GM11168 (cell line): ENCODE measurements at regions not wholly inside any gene's neighbourhood (a gene's known extent, or its start where the extent isn't known, plus 50 kb on each side); places are given as distances from the start of the nearest gene placed in this dataset.

ENCODE experiments used
- in situ Hi-C: fragments of 300-500 bp; cut with MboI; formaldehyde crosslinking; loops from one replicate; pipeline ENCODE4 v1.12.0; 2022; ENCODE audit warnings: low sequenced_read_pairs; ENCODE audit not compliant: unreplicated experiment

GRCh38 chr14:29028973-29029582 lies 262.5 kb downstream of the FOXG1 start:
- in situ Hi-C loops: no loop called here

DNA sequence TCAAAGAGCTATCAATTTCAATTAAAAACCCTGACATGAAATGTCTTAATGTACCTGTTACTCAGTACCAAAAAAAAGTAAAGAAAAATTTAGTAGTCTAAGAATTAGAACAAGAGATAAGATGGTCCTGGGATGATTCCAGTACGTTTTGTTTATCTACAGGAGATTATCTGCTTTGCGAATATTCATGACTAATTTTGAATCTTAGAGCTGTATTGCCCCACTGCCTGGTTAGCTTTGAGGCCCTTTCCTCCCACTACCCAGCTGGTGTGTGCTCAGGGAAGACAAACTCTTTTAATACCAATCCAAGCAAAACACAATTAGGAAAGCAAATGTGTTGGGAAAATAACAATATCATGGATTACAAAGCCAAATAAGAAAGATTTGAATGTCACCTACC lies 263.5 kb downstream of the FOXG1 start:
- in situ Hi-C loops: no loop called here

DNA sequence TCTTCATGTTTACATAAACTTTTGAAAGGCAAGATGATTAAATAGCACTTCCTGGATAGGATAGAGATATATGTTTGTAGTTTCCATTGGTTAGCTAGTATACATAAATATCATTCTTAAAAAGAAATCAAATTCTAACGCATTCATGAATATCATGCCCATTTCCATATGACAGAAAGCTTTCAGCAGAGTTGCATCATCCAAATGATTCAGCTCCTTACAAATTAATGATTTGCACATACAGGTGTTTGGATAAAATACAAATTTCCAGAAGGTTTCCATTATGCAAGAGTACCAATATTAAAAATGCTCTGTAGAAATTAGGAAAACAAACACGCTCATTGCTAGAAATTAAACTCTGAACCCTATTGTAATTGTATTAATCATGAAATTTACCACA lies 264.4 kb downstream of the FOXG1 start:
- in situ Hi-C loops: no loop called here

DNA sequence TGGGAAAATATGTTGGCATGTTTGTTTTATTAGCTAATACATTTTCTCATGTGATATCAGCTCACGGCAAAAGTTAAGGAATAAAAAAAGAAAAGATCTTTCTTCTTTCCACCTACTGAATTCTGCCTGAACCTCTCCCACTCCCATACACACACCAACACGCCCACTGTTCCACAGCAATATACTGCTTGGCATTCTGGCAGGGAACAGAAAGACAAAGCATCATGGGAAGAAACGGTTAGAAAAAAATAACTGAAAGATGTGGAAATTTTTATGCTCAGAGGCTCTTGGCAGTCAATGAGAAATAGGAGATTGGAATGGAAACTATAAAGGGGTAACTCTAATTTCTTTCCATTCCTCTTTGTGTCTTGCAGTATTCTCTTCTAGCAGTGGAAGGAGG lies 268.5 kb downstream of the FOXG1 start:
- in situ Hi-C loops: no loop called here

- in situ Hi-C loops: no loop called here
These were observed 270.8 kb downstream of the FOXG1 start for GRCh38 chr14:29037411-29037810.

- in situ Hi-C loops: no loop called here
These were observed 272.6 kb downstream of the FOXG1 start for GRCh38 chr14:29039171-29039570.

GRCh38 chr14:29042551-29042950 lies 276.0 kb downstream of the FOXG1 start:
- in situ Hi-C loops: no loop called here

DNA sequence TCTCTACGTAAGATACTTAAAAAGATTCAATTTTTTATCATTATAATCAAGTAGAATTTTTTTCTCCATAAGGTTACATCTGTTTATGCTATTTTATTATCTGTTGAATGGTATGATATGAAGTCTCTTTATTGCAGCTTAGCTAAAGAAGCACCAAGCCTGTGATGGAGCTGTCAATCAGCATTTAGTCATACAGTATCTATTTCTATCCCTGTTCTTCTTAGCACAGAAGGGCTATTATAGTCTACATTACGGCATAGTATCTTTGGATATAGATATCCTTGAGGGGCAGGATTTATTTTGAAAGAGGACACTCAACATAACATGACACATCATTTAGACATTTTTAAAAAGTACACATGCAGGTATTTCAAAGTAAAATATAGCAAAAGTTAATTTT lies 277.1 kb downstream of the FOXG1 start:
- in situ Hi-C loops: no loop called here

DNA sequence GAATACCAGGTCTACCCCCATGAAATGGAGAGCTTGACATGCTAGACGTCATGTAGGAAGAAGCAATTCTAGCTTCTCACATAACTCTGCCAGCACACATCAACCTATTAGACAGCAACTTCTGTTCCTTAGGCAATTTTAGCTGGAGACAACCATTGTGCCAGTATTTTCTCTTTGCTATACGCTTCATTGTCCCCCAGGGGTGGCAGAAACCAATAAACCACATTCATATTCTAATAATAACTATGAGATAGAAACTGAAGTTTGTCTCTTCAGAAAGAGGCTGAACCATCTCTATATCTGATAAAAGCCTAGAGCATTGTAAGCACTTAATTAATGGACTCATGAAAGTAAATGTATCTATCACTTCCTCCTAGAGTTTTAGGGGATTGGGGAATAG lies 278.6 kb downstream of the FOXG1 start:
- in situ Hi-C loops: no loop called here

DNA sequence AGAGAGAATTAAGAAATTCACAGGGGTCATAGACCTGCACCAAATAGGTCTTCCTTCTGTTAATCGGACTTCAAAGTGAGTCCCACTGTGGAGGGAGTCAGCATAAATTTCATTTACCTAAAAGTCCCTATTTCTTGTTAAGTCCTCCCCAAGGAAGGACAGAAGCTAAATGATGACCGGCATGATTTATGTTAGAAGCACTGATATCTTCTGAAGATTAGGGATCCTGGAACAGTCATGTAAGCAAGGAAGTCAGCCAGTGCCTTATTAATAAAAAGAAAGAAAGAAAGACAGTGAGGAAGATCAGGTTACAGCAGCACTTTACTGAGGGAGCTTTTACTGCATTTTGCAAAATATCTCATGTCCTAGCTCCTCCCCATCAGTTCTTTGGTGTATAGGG lies 287.5 kb downstream of the FOXG1 start:
- in situ Hi-C loops: no loop called here

DNA sequence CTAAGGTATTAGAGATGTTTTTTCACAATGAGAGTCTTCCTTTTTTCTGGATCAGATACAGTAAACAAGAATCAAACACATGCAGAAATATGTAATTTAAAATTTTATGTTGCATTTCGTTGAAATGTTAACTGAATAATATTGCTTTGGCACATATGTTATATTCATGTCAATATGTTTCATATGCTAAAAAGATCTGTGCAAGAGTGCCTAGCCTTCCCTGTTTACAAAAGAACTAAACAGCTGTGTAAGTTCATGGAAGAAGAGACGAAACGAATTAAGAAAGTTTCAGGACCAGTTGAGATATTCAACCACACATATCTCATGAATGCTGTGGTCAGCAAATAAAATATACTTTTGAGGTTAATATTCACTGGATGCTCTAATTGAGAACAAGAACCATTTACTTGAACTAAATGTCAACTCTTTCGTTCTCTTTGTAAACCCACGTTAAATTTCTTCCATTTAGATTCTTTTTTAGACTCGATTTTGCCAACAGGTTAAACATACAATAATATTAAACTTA lies 289.5 kb downstream of the FOXG1 start:
- in situ Hi-C loops: no loop called here

DNA sequence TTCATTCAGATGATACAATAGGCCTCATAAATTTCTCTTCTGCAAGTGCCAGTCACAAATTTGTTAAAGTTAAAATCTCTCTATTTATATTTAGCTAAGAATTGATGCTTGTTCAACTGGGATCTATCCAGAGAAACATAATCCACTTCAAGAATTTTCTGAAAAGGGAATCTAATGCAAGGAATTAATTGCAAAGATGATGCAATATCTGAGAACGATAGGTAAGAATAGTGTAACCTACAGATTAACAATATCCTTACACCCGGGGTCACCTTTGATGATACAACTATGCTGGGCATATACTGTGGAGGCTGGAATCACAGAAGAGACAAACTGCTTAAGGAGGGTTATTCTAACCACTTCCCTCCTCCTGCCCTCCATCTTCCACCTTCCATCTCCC lies 295.1 kb downstream of the FOXG1 start:
- in situ Hi-C loops: no loop called here

- in situ Hi-C loops: no loop called here
These were observed 295.9 kb downstream of the FOXG1 start for GRCh38 chr14:29062466-29062865.

DNA sequence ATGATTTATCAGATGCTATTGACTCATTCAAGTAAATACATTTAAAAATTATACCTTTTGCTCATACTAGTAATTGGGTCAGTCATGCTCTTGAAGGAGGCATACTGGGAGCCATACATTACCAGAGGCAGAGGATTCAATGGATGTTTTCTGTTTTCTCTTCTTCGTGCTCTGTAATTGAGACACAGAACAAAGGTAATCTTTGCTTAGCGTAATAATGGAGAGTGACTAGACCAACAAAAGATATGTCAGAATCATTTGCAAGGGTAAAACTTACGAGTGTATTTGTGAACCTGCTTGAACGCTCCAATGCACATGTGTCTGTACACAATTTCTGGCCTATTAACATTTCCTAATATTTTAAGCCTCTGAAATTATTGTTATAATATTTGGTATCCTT lies 296.4 kb downstream of the FOXG1 start:
- in situ Hi-C loops: no loop called here

DNA sequence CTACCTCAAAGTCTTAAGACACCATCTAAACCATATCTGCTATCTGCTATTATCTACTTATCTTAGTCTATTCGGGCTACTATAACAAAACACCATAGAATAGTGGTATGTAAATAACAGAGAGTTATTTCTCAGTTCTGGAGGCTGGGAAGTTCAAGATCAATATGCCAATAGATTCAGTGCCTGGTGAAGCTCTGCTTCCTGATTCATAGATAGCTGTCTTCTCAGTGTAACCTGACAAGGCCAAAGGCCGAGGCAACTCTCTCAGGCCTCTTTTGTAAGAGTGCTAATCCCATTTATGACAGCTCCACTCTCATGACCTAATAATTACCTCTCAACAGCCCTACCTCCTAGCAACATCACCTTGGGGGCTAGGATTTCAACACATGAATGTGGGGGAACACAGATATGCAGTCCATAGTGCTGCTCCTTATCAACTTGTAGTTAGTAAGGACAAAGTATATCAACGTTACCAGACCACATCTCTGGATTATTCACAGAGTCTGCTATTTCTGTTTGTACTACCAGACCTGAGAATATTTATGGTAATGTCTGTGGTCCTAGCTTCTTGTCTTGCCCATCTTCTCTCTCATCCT lies 297.8 kb downstream of the FOXG1 start:
- in situ Hi-C loops: no loop called here

DNA sequence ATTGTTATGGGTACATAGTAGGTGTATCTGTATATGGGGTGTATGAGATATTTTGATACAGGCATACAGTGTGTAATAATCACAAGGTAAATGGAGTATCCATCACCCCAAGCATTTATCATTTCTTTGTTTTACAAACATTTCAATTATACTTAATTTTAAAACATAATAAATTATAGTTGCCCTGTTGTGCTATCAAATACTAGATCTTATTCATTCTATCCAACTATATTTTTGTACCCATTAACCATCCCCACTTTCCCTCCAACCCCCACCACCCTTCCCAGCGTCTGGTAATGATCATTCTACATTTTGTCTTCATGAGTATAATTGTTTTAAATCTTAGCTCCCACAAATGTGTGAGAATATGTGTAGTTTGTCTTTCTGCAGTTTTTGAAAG lies 302.6 kb downstream of the FOXG1 start:
- in situ Hi-C loops: no loop called here

DNA sequence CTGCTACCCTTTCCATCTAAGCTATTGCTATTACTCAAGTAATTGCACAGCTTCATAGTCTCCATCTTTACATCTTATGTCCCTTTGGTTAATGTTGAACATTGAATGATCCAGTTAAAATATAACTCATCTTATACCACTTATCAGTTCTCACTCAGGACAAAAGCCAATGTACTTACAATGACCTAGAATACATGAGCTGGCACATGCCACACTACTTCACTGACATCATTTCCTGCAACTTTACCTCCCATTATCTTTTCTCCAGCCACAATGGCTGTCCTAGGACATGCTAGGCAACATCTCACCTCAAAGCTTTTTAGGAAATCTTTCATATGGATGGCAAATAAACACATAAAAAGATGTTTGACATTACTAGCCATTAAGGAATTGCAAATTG lies 309.2 kb downstream of the FOXG1 start:
- in situ Hi-C loops: no loop called here

- in situ Hi-C loops: no loop called here
These were observed 311.3 kb downstream of the FOXG1 start for GRCh38 chr14:29077916-29078315.

DNA sequence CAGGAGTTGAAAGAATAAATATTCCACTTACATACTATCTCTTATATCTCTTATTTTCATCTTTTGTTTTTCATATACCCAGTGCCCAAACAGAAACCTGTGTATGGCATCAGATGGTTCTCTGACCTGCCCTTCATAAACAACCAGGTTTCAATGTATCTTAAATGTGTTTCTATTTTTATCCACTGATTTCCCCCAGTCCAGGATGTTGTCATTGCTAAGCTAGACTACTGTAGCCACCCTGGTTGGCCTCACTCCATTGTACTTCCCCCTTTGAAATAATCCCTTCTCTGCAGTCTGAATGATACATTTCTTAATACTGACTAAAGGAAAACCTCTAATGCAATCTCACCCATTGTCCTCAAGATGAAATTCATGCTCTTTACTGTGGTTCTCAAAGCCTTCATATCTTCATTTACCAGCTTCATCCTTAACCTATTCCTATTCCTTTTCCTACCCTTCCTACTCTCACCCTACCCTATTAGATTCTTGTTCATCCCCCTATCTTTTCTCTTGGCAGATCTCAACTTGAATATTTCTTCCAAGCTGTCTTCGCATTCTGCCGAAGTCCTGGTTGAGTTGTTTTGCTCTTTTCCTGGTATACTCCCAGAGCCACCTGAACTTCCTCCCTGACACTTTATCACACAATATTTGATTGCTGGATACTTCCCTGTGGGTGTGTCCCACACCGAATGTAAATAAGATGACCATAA lies 312.4 kb downstream of the FOXG1 start:
- in situ Hi-C loops: no loop called here

DNA sequence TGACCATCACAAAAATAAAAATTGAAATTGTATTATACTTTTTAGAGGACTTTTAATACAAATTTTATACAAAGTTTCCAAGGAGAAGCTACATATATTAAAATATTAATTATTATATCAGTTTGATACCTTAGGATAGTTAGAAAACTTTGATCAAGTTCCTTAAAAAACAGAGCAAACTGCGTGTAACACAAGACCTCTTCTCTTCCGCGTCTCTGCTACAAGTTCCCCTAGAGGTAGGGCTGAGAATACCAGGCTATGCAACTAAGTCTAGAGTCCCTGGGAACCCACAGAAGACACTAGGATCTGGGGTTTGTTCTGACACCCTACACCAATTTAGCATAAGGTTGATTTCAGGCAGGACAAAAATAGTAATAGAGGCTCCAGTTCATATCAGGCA lies 319.0 kb downstream of the FOXG1 start:
- in situ Hi-C loops: no loop called here

DNA sequence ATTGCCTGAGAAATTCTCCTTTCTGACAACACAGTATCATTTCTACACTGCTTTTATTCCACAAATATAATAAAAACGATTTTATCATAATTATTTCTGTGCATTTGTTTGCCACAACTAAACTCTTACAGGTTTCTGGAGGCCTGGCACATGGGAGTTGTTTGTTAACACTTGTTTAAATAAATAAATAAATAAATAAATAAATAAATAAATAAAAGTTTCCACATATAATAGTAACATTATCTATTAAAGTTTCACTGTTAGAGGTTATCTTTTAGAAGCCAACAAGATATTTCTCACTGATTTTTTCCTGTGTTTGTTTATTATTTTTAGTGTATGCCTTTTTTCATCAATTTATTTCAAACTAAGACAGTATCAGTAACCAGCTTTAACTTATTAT lies 323.3 kb downstream of the FOXG1 start:
- in situ Hi-C loops: no loop called here

- in situ Hi-C loops: no loop called here
These were observed 325.5 kb downstream of the FOXG1 start for GRCh38 chr14:29092121-29092520.
